ENCODE measurements at regions not wholly inside any gene's neighbourhood (a gene's known extent, or its start where the extent isn't known, plus 50 kb on each side); places are given as distances from the start of the nearest gene placed in this dataset.

DNA sequence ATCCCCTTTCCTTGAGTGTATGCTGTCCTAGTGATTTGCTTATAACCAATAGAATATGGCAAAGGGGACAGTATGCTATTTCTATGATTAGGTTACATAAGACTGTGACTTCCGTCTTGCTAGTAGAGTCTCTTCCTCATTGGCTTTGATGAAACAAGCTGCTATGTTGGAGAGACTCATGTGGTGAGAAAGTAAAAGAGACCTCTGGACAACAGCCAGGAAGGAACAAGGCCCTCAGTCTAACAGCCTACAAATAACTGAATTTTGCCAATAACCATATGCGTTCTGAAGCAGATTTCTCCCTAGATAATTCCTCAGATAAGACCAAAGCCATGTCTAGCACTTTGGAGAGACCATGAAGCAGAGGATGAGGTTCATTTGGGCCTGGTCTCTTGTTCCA lies 134.5 kb upstream of the NAV3 start:
- Mint-ChIP-seq H3K4me1 (ENCODE audit: low read depth) (no peaks in the 10 kb centered on the region), H3K36me3 (ENCODE audit: insufficient read depth in 2 of 2) (no peaks in the 10 kb centered on the region), H3K27ac (no peak overlapping the region), H3K27me3 (ENCODE audit: low read depth) (no peaks in the 10 kb centered on the region), H3K4me3 (no peak overlapping the region), H3K9me3 (peaks cover 4 to 8% of the 10 kb centered on the region in 2 donors)
- DNase-seq (no peak), ATAC-seq (replicated peaks in 1 of 2) (no peak)

DNA sequence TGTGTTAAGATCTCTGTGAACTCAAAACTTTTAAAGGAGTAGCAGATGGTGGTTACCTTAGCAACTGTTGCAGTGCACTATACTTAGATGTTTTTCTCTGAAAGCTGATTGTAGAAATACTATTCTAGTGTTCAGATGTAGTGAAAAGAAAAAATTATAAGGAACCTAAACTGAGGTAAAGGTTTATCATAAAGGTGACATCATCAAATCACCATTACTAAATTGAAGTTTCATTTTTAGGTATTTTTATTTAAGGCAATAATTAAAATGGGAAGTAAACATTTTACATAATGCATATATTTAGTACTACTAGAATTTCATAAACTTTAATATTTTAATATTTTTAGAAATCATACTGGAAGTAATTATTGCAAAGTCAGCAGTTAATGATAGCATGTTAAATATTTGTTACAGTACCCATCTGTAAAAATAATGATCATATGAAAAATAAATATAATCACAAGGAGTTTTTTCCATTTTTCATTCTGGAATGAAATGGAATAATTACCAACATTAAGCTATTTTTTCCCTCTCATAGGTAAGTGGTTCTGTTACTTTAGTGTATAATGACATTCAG lies 141.1 kb upstream of the NAV3 start:
- H3K4me1 Mint-ChIP-seq (ENCODE audit: low read depth): no peaks in the 10 kb centered on the region
- DNase-seq: no peak
- H3K9me3 Mint-ChIP-seq: peaks cover 2 to 3% of the 10 kb centered on the region in 2 donors
- no peaks in the 10 kb centered on the region for H3K27me3 Mint-ChIP-seq (ENCODE audit: low read depth)
- H3K36me3 Mint-ChIP-seq (ENCODE audit: insufficient read depth in 2 of 2): no peaks in the 10 kb centered on the region
- H3K4me3 Mint-ChIP-seq: no peak overlapping the region
- ATAC-seq (replicated peaks in 1 of 2): no peak
- no peak overlapping the region for H3K27ac Mint-ChIP-seq

DNA sequence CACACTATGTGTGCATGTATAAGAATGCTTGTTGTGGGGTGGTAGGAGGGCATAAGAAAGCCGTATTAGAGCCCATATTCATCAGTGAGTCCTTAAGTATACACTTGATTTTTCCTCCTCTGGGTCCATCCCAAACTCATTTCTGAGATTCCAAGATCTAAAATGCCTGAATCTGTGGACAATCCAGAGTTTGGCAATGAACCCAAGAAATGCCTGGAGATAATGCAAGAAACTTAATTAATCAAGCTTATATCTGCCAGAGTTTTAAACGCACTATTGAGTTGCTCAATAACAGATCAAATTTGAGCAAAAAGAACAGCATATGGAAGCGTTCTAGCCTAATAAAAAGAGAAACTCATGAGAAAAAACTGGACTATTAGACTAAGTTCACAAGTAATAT lies 143.4 kb upstream of the NAV3 start:
- Mint-ChIP-seq H3K27me3 (ENCODE audit: low read depth) (no peaks in the 10 kb centered on the region), H3K4me3 (no peak overlapping the region), H3K9me3 (peaks cover 2 to 3% of the 10 kb centered on the region in 2 donors), H3K27ac (no peak overlapping the region), H3K36me3 (ENCODE audit: insufficient read depth in 2 of 2) (no peaks in the 10 kb centered on the region), H3K4me1 (ENCODE audit: low read depth) (no peaks in the 10 kb centered on the region)
- ATAC-seq (replicated peaks in 1 of 2) (no peak), DNase-seq (no peak)

DNA sequence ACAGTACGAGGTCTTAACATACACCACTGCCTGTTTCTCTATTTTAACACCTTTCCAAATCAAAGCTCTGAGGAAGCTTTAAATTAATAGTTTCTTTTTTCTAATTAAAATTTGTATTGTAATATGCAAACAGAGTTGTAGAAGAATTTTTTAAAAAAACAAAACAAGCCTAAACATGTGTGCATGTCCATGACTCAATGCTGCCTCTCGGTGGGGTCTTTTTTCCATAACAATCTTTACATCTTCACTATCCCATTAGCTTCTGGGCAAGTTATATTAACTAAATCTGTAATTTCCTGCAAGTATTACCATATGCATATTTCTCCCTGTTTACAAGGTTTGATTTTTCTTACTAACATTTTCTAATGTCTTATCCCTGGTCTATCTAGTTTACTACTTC lies 143.9 kb upstream of the NAV3 start:
- Mint-ChIP-seq H3K9me3 (peaks cover 2 to 3% of the 10 kb centered on the region in 2 donors), H3K27ac (no peak overlapping the region), H3K4me1 (ENCODE audit: low read depth) (no peaks in the 10 kb centered on the region), H3K4me3 (no peak overlapping the region), H3K27me3 (ENCODE audit: low read depth) (no peaks in the 10 kb centered on the region), H3K36me3 (ENCODE audit: insufficient read depth in 2 of 2) (no peaks in the 10 kb centered on the region)
- ATAC-seq (replicated peaks in 1 of 2): no peak
- DNase-seq: no peak

DNA sequence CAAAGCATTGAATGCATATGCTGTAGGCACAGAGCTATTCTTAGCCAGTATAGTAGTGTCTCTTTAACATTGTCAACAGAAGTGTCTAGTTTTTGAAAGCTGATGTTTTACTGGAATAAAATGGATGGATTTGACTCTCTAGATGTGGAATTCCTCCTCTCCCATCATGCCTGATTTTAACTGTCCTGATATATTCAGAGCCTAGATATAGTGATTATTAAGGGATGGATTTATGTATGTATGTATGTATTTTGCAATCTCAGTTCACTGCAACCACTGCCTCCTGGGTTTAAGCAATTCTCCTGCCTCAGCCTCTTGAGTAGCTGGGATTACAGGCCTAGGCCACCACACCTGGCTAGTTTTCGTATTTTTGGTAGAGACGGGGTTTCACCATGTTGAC lies 144.8 kb upstream of the NAV3 start:
- peaks cover 2 to 3% of the 10 kb centered on the region in 2 donors for H3K9me3 Mint-ChIP-seq
- no peaks in the 10 kb centered on the region for H3K4me1 Mint-ChIP-seq (ENCODE audit: low read depth)
- no peak overlapping the region for H3K4me3 Mint-ChIP-seq
- H3K27me3 Mint-ChIP-seq (ENCODE audit: low read depth): no peaks in the 10 kb centered on the region
- H3K36me3 Mint-ChIP-seq (ENCODE audit: insufficient read depth in 2 of 2): no peaks in the 10 kb centered on the region
- ATAC-seq (replicated peaks in 1 of 2) (no peak), DNase-seq (no peak)
- H3K27ac Mint-ChIP-seq: no peak overlapping the region

DNA sequence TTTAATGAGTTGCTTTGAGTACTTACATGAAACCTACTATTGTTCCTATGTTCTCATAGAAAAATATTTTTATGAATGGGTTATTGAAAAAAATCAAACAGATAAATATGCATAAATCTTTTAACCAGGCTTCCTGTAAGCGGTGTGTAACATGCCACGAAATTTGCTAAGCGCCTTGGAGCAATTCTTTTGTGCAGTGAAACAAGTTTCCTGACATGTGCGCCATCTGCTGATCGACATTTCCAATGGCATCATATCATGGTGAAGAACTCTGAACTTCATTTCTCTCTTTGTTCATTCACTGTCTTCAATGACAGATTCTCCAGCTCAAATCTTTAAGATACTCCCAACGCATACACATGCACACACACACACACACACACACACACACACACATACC lies 145.6 kb upstream of the NAV3 start:
- Mint-ChIP-seq H3K27ac (no peak overlapping the region), H3K36me3 (ENCODE audit: insufficient read depth in 2 of 2) (no peaks in the 10 kb centered on the region), H3K4me3 (no peak overlapping the region), H3K9me3 (peaks cover 2 to 3% of the 10 kb centered on the region in 2 donors), H3K27me3 (ENCODE audit: low read depth) (no peaks in the 10 kb centered on the region), H3K4me1 (ENCODE audit: low read depth) (no peaks in the 10 kb centered on the region)
- DNase-seq (peak; percentile 0 to 2), ATAC-seq (replicated peaks in 1 of 2) (no peak)

DNA sequence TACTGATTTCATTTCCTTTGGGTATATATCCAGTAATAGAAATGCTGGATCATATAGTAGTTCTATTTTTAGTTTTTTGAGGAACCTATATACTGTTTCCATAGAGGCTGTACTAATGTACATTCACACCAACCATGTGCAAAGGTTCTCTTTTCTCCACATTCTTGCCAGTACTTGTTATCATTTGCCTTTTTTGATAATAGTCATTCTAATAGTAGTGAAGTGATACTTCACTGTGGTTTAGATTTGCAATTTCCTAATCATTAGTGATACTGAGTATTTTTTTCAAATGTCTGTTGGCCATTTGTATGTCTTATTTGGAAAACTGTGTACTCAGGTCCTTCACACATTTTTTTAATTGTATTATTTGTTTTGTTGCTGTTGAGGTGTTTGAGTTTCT lies 148.2 kb upstream of the NAV3 start:
- Mint-ChIP-seq H3K4me1 (ENCODE audit: low read depth) (no peaks in the 10 kb centered on the region), H3K27me3 (ENCODE audit: low read depth) (no peaks in the 10 kb centered on the region), H3K36me3 (ENCODE audit: insufficient read depth in 2 of 2) (peaks cover 0 to under 1% of the 10 kb centered on the region in 2 donors), H3K9me3 (peaks cover under 1 to 12% of the 10 kb centered on the region in 2 donors), H3K27ac (no peak overlapping the region), H3K4me3 (no peak overlapping the region)
- no peak for DNase-seq
- ATAC-seq (replicated peaks in 1 of 2): no peak

DNA sequence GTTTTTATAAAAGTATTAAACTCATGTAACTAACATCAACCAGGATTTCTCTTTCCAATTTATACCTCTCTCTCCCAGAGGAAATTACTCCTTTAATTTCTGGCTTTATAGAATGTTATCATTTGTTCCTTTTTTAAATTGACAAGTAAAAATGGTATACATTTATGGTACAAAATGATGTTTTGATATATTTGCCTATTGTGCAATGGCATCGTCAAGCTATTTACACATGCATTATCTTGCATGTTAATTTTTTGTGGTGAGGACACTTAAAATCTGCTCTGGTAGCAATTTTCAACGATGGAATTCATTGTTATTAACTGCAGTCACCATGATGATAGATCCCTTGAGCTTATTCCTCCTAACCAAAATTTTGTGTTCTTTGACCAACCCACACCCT lies 149.0 kb upstream of the NAV3 start:
- Mint-ChIP-seq H3K27ac (no peak overlapping the region), H3K36me3 (ENCODE audit: insufficient read depth in 2 of 2) (peaks cover 0 to 2% of the 10 kb centered on the region in 2 donors), H3K27me3 (ENCODE audit: low read depth) (no peaks in the 10 kb centered on the region), H3K4me3 (no peak overlapping the region), H3K4me1 (ENCODE audit: low read depth) (no peaks in the 10 kb centered on the region), H3K9me3 (peaks cover 2 to 12% of the 10 kb centered on the region in 2 donors)
- DNase-seq: no peak
- no peak for ATAC-seq (replicated peaks in 1 of 2)

DNA sequence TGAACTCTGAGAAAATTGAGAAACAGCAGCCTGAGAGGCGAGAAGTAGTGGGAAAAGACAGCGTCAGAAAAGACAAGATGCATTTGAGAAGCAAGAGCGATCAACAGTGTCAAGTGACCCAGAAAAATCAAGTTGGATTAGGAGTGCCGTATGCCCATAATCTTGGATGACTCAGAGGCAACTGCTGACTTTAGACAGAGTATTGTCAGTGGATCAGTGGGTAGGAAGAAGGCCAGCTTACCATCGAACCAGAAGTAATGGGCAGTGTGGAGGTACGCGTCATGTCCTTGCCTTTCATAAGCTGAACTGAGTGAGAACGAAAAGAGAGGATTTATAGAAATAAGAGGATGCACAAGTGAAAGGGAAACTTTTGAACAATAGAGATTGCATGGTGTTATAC lies 151.0 kb upstream of the NAV3 start:
- H3K27ac Mint-ChIP-seq: no peak overlapping the region
- no peaks in the 10 kb centered on the region for H3K4me1 Mint-ChIP-seq (ENCODE audit: low read depth)
- DNase-seq (no peak), ATAC-seq (replicated peaks in 1 of 2) (no peak)
- no peak overlapping the region for H3K4me3 Mint-ChIP-seq
- peaks cover 2 to 9% of the 10 kb centered on the region in 2 donors for H3K9me3 Mint-ChIP-seq
- H3K27me3 Mint-ChIP-seq (ENCODE audit: low read depth): no peaks in the 10 kb centered on the region
- peaks cover 0 to 2% of the 10 kb centered on the region in 2 donors for H3K36me3 Mint-ChIP-seq (ENCODE audit: insufficient read depth in 2 of 2)

DNA sequence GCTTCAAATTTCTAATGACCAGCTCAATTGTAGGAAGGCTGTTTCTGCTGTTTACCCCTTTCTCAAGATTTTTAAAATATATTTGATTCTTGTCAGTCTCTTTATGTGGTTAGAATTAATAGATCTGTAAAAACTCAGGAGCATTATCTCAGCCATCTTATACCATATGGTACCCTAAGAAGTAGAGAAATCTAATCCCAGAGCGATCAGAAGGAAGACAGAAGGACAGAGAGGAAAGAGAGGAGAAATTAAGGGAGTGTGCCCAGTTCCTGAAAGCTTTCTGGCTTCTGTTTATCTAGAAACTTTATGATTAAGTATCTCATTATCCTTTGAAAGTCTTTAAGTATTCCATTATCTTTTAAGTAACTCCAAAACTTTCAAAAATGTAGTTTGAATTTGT lies 152.1 kb upstream of the NAV3 start:
- H3K27ac Mint-ChIP-seq: no peak overlapping the region
- H3K4me3 Mint-ChIP-seq: no peak overlapping the region
- no peak for ATAC-seq (replicated peaks in 1 of 2)
- H3K36me3 Mint-ChIP-seq (ENCODE audit: insufficient read depth in 2 of 2): peaks cover 0 to 2% of the 10 kb centered on the region in 2 donors
- H3K4me1 Mint-ChIP-seq (ENCODE audit: low read depth): no peaks in the 10 kb centered on the region
- H3K27me3 Mint-ChIP-seq (ENCODE audit: low read depth): no peaks in the 10 kb centered on the region
- DNase-seq: no peak
- H3K9me3 Mint-ChIP-seq: peaks cover 2 to 9% of the 10 kb centered on the region in 2 donors

DNA sequence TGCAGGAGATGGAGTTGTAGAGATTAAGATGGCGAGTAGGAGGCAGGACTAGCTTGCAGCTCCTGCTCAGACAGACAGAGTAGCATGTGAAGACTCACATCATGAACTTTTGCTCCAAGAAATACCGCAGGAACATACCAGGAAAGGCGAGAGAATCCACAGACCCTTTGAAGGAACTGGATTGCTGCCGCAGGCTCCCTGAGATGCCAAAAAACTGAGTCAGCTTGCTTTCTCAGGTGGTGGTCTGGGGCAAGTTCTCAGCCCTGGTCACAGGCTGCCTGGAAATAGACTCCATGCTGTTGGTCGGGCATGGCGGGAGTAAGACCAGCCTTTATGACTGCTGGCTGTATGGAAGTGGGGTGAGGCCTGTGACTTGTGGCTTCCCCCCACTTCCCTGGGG lies 163.6 kb upstream of the NAV3 start:
- Mint-ChIP-seq H3K27ac (no peak overlapping the region), H3K27me3 (ENCODE audit: low read depth) (no peaks in the 10 kb centered on the region), H3K4me1 (ENCODE audit: low read depth) (no peaks in the 10 kb centered on the region), H3K36me3 (ENCODE audit: insufficient read depth in 2 of 2) (peaks cover 0 to 2% of the 10 kb centered on the region in 2 donors), H3K9me3 (peaks cover 2 to 5% of the 10 kb centered on the region in 2 donors), H3K4me3 (no peak overlapping the region)
- DNase-seq (no peak), ATAC-seq (replicated peaks in 1 of 2) (no peak)

DNA sequence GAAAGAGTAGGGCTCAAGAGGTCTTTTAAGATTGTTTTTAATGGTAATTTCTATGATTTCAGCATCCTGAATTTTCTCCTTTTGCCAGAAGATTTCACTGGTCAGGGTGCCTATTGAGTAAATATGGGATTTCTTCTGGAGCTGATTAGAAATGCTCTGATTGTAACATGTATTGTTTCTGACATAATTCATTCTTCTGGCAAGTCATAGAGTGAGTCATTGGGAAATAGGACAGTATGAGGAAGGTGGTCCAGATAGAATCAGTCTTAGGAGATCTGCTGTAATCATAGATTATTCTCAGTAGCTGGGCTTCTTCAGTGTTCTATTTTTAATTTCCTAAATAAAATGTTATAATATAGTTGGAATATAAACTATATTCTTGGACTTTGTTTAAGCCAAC lies 182.0 kb upstream of the NAV3 start:
- H3K27ac Mint-ChIP-seq: no peak overlapping the region
- no peaks in the 10 kb centered on the region for H3K27me3 Mint-ChIP-seq (ENCODE audit: low read depth)
- peaks cover 2 to 4% of the 10 kb centered on the region in 2 donors for H3K9me3 Mint-ChIP-seq
- H3K36me3 Mint-ChIP-seq (ENCODE audit: insufficient read depth in 2 of 2): no peaks in the 10 kb centered on the region
- no peak overlapping the region for H3K4me3 Mint-ChIP-seq
- ATAC-seq (replicated peaks in 1 of 2) (no peak), DNase-seq (no peak)
- H3K4me1 Mint-ChIP-seq (ENCODE audit: low read depth): no peaks in the 10 kb centered on the region

DNA sequence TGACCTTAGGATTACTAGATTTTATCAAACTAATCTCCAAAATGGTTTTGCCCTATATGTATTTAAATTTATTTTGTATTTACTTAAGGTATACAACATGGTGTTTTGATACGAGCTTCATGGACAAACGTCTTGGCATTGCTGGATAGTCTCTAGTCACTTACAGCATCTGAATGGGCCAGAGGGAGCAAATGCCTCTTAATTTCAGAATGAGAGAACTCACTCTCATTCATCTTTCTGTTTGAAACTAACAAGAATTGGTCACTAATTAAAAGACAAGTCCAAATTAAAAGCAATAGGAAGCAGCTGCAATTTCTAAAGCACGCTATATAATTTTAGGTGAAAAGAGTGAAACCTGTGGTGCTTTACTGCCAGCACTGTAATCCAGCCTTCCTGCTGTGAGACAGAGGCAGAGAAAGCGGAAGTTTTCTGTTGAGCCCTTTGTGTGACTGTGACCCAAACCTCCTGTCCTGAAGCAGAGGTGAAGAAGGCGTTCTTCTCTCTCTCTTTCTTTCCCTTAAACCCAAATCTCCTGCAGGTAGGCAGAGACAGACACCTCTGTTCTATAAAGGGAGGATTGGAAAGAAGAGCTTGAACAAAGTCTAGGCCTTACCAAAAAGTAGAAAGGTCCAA lies 184.6 kb upstream of the NAV3 start:
- Mint-ChIP-seq H3K36me3 (ENCODE audit: insufficient read depth in 2 of 2) (no peaks in the 10 kb centered on the region), H3K9me3 (peaks cover 2% of the 10 kb centered on the region in 2 donors), H3K4me1 (ENCODE audit: low read depth) (no peaks in the 10 kb centered on the region)

More for the DNA sequence above, 184.6 kb upstream of the NAV3 start:
- DNase-seq: no peak
- H3K4me3 Mint-ChIP-seq: no peak overlapping the region
- no peaks in the 10 kb centered on the region for H3K27me3 Mint-ChIP-seq (ENCODE audit: low read depth)
- H3K27ac Mint-ChIP-seq: no peak overlapping the region
- no peak for ATAC-seq (replicated peaks in 1 of 2)
